Mammary epithelial cell (primary cell): ENCODE measurements at regions not wholly inside any gene's neighbourhood (a gene's known extent, or its start where the extent isn't known, plus 50 kb on each side); places are given as distances from the start of the nearest gene placed in this dataset.

Experiments
- CTCF ChIP-seq, 2 donors: IDR thresholded peaks in 1 of 2; conservative IDR thresholded peaks in 1 of 2; 2 replicates each; pipeline ENCODE4 v1.5.1; 2011 to 2012; ENCODE audit warnings: inconsistent platforms in 2 of 2, low read length in 2 of 2, mild to moderate bottlenecking in 2 of 2, control low read depth in 1 of 2, low read depth in 1 of 2; ENCODE audit not compliant: insufficient read depth in 1 of 2; ENCODE audit errors: extremely low read depth in 1 of 2
- EZH2 ChIP-seq: IDR thresholded peaks from 2 replicates; pipeline ENCODE4 v1.6.1; 2012; ENCODE audit warnings: low read length, inconsistent platforms, borderline replicate concordance

- no peak for TF ChIP-seq EZH2
- TF ChIP-seq CTCF (conservative IDR thresholded peaks at IDR 0.05 in 1 of 2, IDR thresholded peaks at IDR 0.05 in 1 of 2; ENCODE audit: extremely low read depth in 1 of 2, insufficient read depth in 1 of 2, low read depth in 1 of 2, low read length in 2 of 2) = no peak
Observed at GRCh38 chr15:69815793-69816192, 281.9 kb downstream of the TLE3 start.
